ENCODE measurements at regions not wholly inside any gene's neighbourhood (a gene's known extent, or its start where the extent isn't known, plus 50 kb on each side); places are given as distances from the start of the nearest gene placed in this dataset.

DNA sequence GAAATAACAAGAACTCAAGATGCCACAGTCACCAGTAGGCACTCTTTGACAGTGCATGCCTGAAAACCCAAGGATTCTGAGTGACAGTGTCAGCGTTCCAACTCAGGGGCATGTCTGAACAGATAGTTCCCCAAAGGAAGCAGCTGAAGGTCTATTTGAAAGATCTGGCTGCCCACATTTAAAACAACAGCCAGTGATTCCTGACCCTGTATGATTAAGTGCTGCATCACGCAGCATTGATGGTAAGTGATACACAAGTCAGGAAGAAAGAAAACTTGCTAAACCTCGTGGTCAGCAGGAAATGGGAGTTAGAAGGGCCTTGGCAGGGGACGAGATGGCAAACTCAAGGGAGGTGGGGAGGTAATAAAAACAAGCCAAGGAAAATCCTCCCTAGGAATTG lies 1013.1 kb downstream of the TYW1 start:
- H3K4me3 ChIP-seq, result no peak overlapping the region
- no peak overlapping the region for H3K27ac ChIP-seq
- WGBS, 2 donors (ENCODE audit: low coverage in 1 of 2), result 37 to 39% methylated on average over 3 to 4 of the region's 4 CpGs
- H3K36me3 ChIP-seq, result no peaks in the 10 kb centered on the region
- no peak for TF ChIP-seq EP300 (IDR thresholded peaks at IDR 0.05)
- TF ChIP-seq POLR2AphosphoS5 (IDR thresholded peaks at IDR 0.05), result no peak
- no peak for TF ChIP-seq POLR2A (IDR thresholded peaks at IDR 0.05)
- peaks cover 0 to 10% (median 0%) of the 10 kb centered on the region in 3 donors for H3K9me3 ChIP-seq
- no peaks in the 10 kb centered on the region for H3K4me1 ChIP-seq
- no peak for ATAC-seq
- peaks cover 17% of the 10 kb centered on the region for H3K27me3 ChIP-seq

- WGBS, 2 donors (ENCODE audit: low coverage in 1 of 2), result 59 to 69% methylated on average over 7 to 10 of the region's 11 CpGs
- Histone ChIP-seq H3K27me3 (peaks cover 9% of the 10 kb centered on the region), H3K36me3 (no peaks in the 10 kb centered on the region), H3K9me3 (peaks cover 0 to 10% (median 0%) of the 10 kb centered on the region in 3 donors), H3K27ac (no peak overlapping the region), H3K4me3 (no peak overlapping the region), H3K4me1 (no peaks in the 10 kb centered on the region)
- TF ChIP-seq POLR2AphosphoS5 (IDR thresholded peaks at IDR 0.05), result no peak
- no peak for TF ChIP-seq CTCF (IDR thresholded peaks at IDR 0.05)
- TF ChIP-seq POLR2A (IDR thresholded peaks at IDR 0.05), result no peak
- TF ChIP-seq EP300 (IDR thresholded peaks at IDR 0.05), result no peak
- no peak for ATAC-seq
These were observed 1017.6 kb downstream of the TYW1 start for GRCh38 chr7:68014031-68014736.

DNA sequence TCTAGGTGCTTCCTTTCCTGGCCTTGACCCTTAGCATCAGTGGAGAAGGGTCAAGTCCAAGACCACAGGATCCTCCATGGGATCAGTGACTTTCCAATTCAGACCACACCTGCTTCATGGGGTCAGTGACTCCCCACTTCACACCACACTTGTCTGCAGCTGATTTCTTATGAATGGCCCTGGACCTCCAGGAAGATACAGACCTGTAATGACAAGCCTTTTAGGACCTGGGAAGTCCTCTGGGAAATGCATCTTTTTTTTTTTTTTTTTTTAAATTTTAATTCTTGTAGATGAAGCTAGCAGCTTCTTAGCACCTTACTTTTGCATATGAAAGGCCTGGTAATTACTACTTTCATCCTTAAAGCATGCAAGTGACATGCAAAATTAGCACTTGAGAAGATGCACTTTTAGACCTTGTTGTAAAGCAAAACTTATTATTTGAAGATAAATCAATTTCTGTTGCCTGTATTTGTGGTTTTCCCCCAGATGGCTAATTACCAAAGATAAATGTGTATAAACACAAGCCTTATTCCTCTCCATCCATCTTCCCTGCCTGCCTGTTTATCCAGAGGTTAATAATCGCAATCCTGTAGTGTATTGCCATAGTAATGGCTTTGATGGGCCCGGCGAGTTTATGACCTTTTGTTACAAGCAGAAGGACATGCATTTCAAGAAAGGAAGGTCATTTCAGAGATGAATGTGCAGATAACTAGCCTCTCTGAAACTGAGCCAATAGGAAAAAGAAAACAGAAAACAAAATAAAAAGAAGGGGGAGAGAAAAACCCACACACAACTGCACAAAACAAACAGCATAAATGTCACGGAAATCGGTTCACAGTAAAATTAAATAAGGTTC lies 1018.7 kb downstream of the TYW1 start:
- ATAC-seq, result no peak

GRCh38 chr7:68015978-68016532 lies 1019.4 kb downstream of the TYW1 start:
- no peak for TF ChIP-seq EP300 (IDR thresholded peaks at IDR 0.05)
- no peak for TF ChIP-seq POLR2A (IDR thresholded peaks at IDR 0.05)
- no peak for TF ChIP-seq CTCF (IDR thresholded peaks at IDR 0.05)
- TF ChIP-seq POLR2AphosphoS5 (IDR thresholded peaks at IDR 0.05), result no peak
- WGBS, 2 donors (ENCODE audit: low coverage in 1 of 2), result 54 to 100% methylated on average over 1 to 2 of the region's 2 CpGs
- Histone ChIP-seq H3K36me3 (no peaks in the 10 kb centered on the region), H3K4me1 (no peaks in the 10 kb centered on the region), H3K27me3 (peaks cover 7% of the 10 kb centered on the region), H3K27ac (no peak overlapping the region), H3K4me3 (no peak overlapping the region), H3K9me3 (peaks cover 0 to 10% (median 0%) of the 10 kb centered on the region in 3 donors)
- no peak for ATAC-seq

More for the DNA sequence above, 1018.7 kb downstream of the TYW1 start:
- Histone ChIP-seq H3K27me3 (peaks cover 7% of the 10 kb centered on the region), H3K4me3 (no peak overlapping the region), H3K4me1 (no peaks in the 10 kb centered on the region), H3K36me3 (no peaks in the 10 kb centered on the region), H3K9me3 (peaks cover 0 to 10% (median 0%) of the 10 kb centered on the region in 3 donors), H3K27ac (no peak overlapping the region)
- no peak for TF ChIP-seq POLR2A (IDR thresholded peaks at IDR 0.05)
- no peak for TF ChIP-seq CTCF (IDR thresholded peaks at IDR 0.05)
- no peak for TF ChIP-seq POLR2AphosphoS5 (IDR thresholded peaks at IDR 0.05)
- no peak for TF ChIP-seq EP300 (IDR thresholded peaks at IDR 0.05)
- WGBS, 2 donors (ENCODE audit: low coverage in 1 of 2), result 44 to 60% methylated on average over 5 of the region's 5 CpGs

- H3K36me3 ChIP-seq, result no peaks in the 10 kb centered on the region
- no peaks in the 10 kb centered on the region for H3K27me3 ChIP-seq
- ATAC-seq, result no peak
- H3K4me1 ChIP-seq, result no peaks in the 10 kb centered on the region
- no peak overlapping the region for H3K4me3 ChIP-seq
- TF ChIP-seq CTCF (IDR thresholded peaks at IDR 0.05) (no peak), POLR2A (IDR thresholded peaks at IDR 0.05) (no peak), EP300 (IDR thresholded peaks at IDR 0.05) (no peak), POLR2AphosphoS5 (IDR thresholded peaks at IDR 0.05) (no peak)
- H3K27ac ChIP-seq, result no peak overlapping the region
- 88 to 95% methylated on average over 3 of the region's 3 CpGs for WGBS, 2 donors (ENCODE audit: low coverage in 1 of 2)
- peaks cover 0 to 2% (median 0%) of the 10 kb centered on the region in 3 donors for H3K9me3 ChIP-seq
These were observed 1023.5 kb downstream of the TYW1 start for GRCh38 chr7:68020102-68020501.

Measured in gastroesophageal sphincter (tissue), 4 donors.